ENCODE measurements at regions not wholly inside any gene's neighbourhood (a gene's known extent, or its start where the extent isn't known, plus 50 kb on each side); places are given as distances from the start of the nearest gene placed in this dataset.

GRCh38 chrX:34877436-34877835 is 65.2 kb upstream of the FAM47B start:
- TF ChIP-seq EZH2phosphoT487 (IDR thresholded peaks at IDR 0.05; ENCODE audit: low read depth, severe bottlenecking, unreplicated experiment), result no peak
- TF ChIP-seq, protein P1, sequence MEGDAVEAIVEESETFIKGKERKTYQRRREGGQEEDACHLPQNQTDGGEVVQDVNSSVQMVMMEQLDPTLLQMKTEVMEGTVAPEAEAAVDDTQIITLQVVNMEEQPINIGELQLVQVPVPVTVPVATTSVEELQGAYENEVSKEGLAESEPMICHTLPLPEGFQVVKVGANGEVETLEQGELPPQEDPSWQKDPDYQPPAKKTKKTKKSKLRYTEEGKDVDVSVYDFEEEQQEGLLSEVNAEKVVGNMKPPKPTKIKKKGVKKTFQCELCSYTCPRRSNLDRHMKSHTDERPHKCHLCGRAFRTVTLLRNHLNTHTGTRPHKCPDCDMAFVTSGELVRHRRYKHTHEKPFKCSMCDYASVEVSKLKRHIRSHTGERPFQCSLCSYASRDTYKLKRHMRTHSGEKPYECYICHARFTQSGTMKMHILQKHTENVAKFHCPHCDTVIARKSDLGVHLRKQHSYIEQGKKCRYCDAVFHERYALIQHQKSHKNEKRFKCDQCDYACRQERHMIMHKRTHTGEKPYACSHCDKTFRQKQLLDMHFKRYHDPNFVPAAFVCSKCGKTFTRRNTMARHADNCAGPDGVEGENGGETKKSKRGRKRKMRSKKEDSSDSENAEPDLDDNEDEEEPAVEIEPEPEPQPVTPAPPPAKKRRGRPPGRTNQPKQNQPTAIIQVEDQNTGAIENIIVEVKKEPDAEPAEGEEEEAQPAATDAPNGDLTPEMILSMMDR (IDR thresholded peaks at IDR 0.05; ENCODE audit: poor library complexity), result no peak
